HCT116 (cell line): ENCODE measurements at regions not wholly inside any gene's neighbourhood (a gene's known extent, or its start where the extent isn't known, plus 50 kb on each side); places are given as distances from the start of the nearest gene placed in this dataset.

ENCODE experiments used
- ATAC-seq: fragments of 200-7000 bp; cut with Tn5 transposase; 2 replicates; pipeline ENCODE4 v1.9.1; 2020; ENCODE audit warnings: mild to moderate bottlenecking, moderate library complexity
- BruUV-seq: library from RNA; stranded (reverse); fragments of 400-500 nt; replicated peaks from 2 replicates; lab custom pipeline; 2021; lab: Mats Ljungman, UMichigan
- CTCF ChIA-PET: fragments of 300-600 bp; sonication (Branson Sonifier 250); formaldehyde crosslinking; loops from one replicate; lab custom pipeline; 2021; ENCODE audit warnings: antibody characterized with exemption; lab: Charles Lee
- POLR2A ChIA-PET: fragments of 300-600, 350-600 bp; sonication (Branson Sonifier 250); formaldehyde crosslinking; loops from one replicate; lab custom pipeline; 2021; ENCODE audit warnings: antibody characterized with exemption; lab: Charles Lee
- RAD21 ChIA-PET, 2 experiments: fragments of 300-600 bp; sonication (Branson Sonifier 250); formaldehyde crosslinking; loops; one replicate each; lab custom pipeline; 2023; ENCODE audit warnings: low total read pairs in 2 of 2; ENCODE audit not compliant: uncharacterized antibody in 2 of 2, unreplicated experiment in 2 of 2, low non-redundant PET in 1 of 2; lab: Charles Lee
- DNase-seq: peaks from one replicate; pipeline ENCODE4 v3.0.0-alpha.2; 2010; ENCODE audit warnings: low read depth, low spot score
- H2AFZ ChIP-seq: fragments of 200-600 bp; shearing (Covaris generic), sonication (generic); 2 replicates; pipeline ENCODE4 v1.6.1; 2017; ENCODE audit warnings: low read depth, mixed run types, mixed read lengths, antibody characterized with exemption, low read length; ENCODE audit not compliant: poor library complexity, severe bottlenecking
- H3K27ac ChIP-seq: 2 replicates; pipeline ENCODE4 v1.5.1; 2012; ENCODE audit warnings: low read depth, low read length
- H3K27me3 ChIP-seq: fragments of 200-600 bp; sonication (generic); 2 replicates; pipeline ENCODE4 v1.6.1; 2016; ENCODE audit warnings: mixed run types, low read length, mixed read lengths; ENCODE audit not compliant: insufficient read depth
- H3K36me3 ChIP-seq, 2 experiments: fragments of 200-500 bp in 1 of 2; fragments of 200-600 bp in 1 of 2; sonication (Bioruptor generic) in 1 of 2; sonication (generic) in 1 of 2; 2 replicates each; pipeline versions ENCODE4 v1.5.1 to v1.6.1; 2014 to 2016; ENCODE audit warnings: low read length in 2 of 2, inconsistent platforms in 1 of 2, mixed read lengths in 1 of 2, mixed run types in 1 of 2; ENCODE audit not compliant: insufficient read depth in 2 of 2, control insufficient read depth in 1 of 2
- H3K4me1 ChIP-seq, 2 experiments: fragments of 200-600 bp in 1 of 2; sonication (generic) in 1 of 2; 2 replicates each; pipeline versions ENCODE4 v1.5.1 to v1.6.1; 2012 to 2017; ENCODE audit warnings: low read length in 2 of 2, inconsistent platforms in 1 of 2, mild to moderate bottlenecking in 1 of 2, mixed read lengths in 1 of 2, mixed run types in 1 of 2, moderate library complexity in 1 of 2; ENCODE audit not compliant: insufficient read depth in 2 of 2, control insufficient read depth in 1 of 2
- H3K4me2 ChIP-seq: fragments of 200-600 bp; sonication (generic); 2 replicates; pipeline ENCODE4 v1.6.1; 2017; ENCODE audit warnings: mixed run types, low read length, mixed read lengths
- H3K4me3 ChIP-seq, 2 experiments: fragments of 200-600 bp in 1 of 2; sonication (generic) in 1 of 2; replicated peaks in 1 of 2; 2 replicates each; pipeline ENCODE4 v1.5.1; 2011 to 2016; ENCODE audit warnings: low read length in 2 of 2, control low read depth in 1 of 2, low read depth in 1 of 2, mild to moderate bottlenecking in 1 of 2, mixed read lengths in 1 of 2, mixed run types in 1 of 2
- H3K79me2 ChIP-seq: fragments of 200-600 bp; sonication (generic); 2 replicates; pipeline ENCODE4 v1.6.1; 2017; ENCODE audit warnings: mild to moderate bottlenecking, mixed run types, low read length, moderate library complexity, mixed read lengths; ENCODE audit not compliant: insufficient read depth
- H3K9ac ChIP-seq: fragments of 200-600 bp; sonication (generic); 2 replicates; pipeline ENCODE4 v1.6.1; 2016; ENCODE audit warnings: low read length, mixed read lengths
- H3K9me2 ChIP-seq: fragments of 200-600 bp; sonication (generic), shearing (Covaris generic); 2 replicates; pipeline ENCODE4 v1.6.1; 2017; ENCODE audit warnings: mixed run types, mild to moderate bottlenecking, moderate library complexity; ENCODE audit not compliant: insufficient read depth
- H3K9me3 ChIP-seq, 2 experiments: fragments of 200-500 bp in 1 of 2; fragments of 200-600 bp in 1 of 2; sonication (Bioruptor generic) in 1 of 2; sonication (generic) in 1 of 2; 2 replicates each; pipeline ENCODE4 v1.6.1; 2014 to 2017; ENCODE audit warnings: low read length in 2 of 2, mixed read lengths in 2 of 2, inconsistent platforms in 1 of 2, low read depth in 1 of 2, mild to moderate bottlenecking in 1 of 2, mixed run types in 1 of 2, moderate library complexity in 1 of 2; ENCODE audit not compliant: control insufficient read depth in 1 of 2, insufficient read depth in 1 of 2
- H4K20me1 ChIP-seq: fragments of 200-600 bp; sonication (generic), shearing (Covaris generic); 2 replicates; pipeline ENCODE4 v1.6.1; 2017; ENCODE audit warnings: mixed run types, mild to moderate bottlenecking, moderate library complexity; ENCODE audit not compliant: insufficient read depth
- CBX3 ChIP-seq: IDR thresholded peaks from 2 replicates; pipeline ENCODE4 v1.6.1; 2012; ENCODE audit warnings: low read depth
- CTCF ChIP-seq, 3 experiments: fragments of 200-600 bp in 1 of 3; sonication (generic) in 1 of 3; IDR thresholded peaks in 2 of 3; conservative IDR thresholded peaks in 1 of 3; 2 replicates each; pipeline ENCODE4 v1.5.1; 2012 to 2017; ENCODE audit warnings: low read depth in 2 of 3, low read length in 2 of 3, antibody characterized with exemption in 1 of 3, borderline replicate concordance in 1 of 3, control low read depth in 1 of 3, mild to moderate bottlenecking in 1 of 3, mixed read lengths in 1 of 3, mixed run types in 1 of 3, moderate library complexity in 1 of 3; ENCODE audit not compliant: insufficient read depth in 1 of 3
- JUND ChIP-seq: IDR thresholded peaks from 2 replicates; pipeline ENCODE4 v1.6.1; 2012
- POLR2AphosphoS5 ChIP-seq: IDR thresholded peaks from 2 replicates; pipeline ENCODE4 v1.6.1; 2011; ENCODE audit warnings: mild to moderate bottlenecking, low read depth, low read length, moderate library complexity
- SRF ChIP-seq: IDR thresholded peaks from 2 replicates; pipeline ENCODE4 v1.6.1; 2012; ENCODE audit warnings: low read depth
- TCF7L2 ChIP-seq: IDR thresholded peaks from 2 replicates; pipeline ENCODE4 v1.7.0; 2011; ENCODE audit warnings: borderline replicate concordance, inconsistent platforms; ENCODE audit not compliant: insufficient read depth, insufficient read length; ENCODE audit errors: extremely low read depth
- intact Hi-C: fragments of 100-400 bp; cut with micrococcal nuclease; formaldehyde crosslinking; loops from 2 replicates; pipeline ENCODE4 v1.10.0; 2022

- no peak for TF ChIP-seq TCF7L2
Observed at GRCh38 chr2:200744201-200744602, 67.5 kb upstream of the BZW1 start (continued).

- H3K9me2 ChIP-seq, result no peaks in the 10 kb centered on the region
- no peak overlapping the region for H3K27ac ChIP-seq
- H3K27me3 ChIP-seq, result no peaks in the 10 kb centered on the region
- H3K9me3 ChIP-seq, result no peaks in the 10 kb centered on the region
- H3K4me2 ChIP-seq, result no peak overlapping the region
- ATAC-seq, result no peak
- RAD21 ChIA-PET, result no interaction called here
- BruUV-seq, result no TSS peak
- no peaks in the 10 kb centered on the region for H4K20me1 ChIP-seq
- no peak overlapping the region for H3K4me3 ChIP-seq
- CTCF ChIA-PET, result interaction anchor here (1.6 kb wide), 1 partner anchor 33 kb away, joined by 4 read pairs; no protein-coding TSS in a partner anchor
- intact Hi-C loops, result no loop called here
- no peak for DNase-seq
- H3K4me1 ChIP-seq, result peaks cover 0 to 5% of the 10 kb centered on the region in 2 experiments; a peak in 1 of 4 replicates
- H3K79me2 ChIP-seq, result no peaks in the 10 kb centered on the region
- TF ChIP-seq CTCF (IDR thresholded peaks at IDR 0.05 in 2 of 3, conservative IDR thresholded peaks at IDR 0.05 in 1 of 3; ENCODE audit: borderline replicate concordance in 1 of 3, insufficient read depth in 1 of 3, low read depth in 2 of 3, low read length in 2 of 3), result no peak
- TF ChIP-seq POLR2AphosphoS5, result no peak
- no peak for TF ChIP-seq SRF
- no peak for TF ChIP-seq CBX3
- TF ChIP-seq JUND, result no peak
- H2AFZ ChIP-seq, result no peak overlapping the region
- POLR2A ChIA-PET, result no interaction called here
- H3K9ac ChIP-seq, result no peak overlapping the region
- H3K36me3 ChIP-seq, result no peaks in the 10 kb centered on the region
Observed at GRCh38 chr2:200746301-200746700, 65.4 kb upstream of the BZW1 start.
